ENCODE measurements at regions not wholly inside any gene's neighbourhood (a gene's known extent, or its start where the extent isn't known, plus 50 kb on each side); places are given as distances from the start of the nearest gene placed in this dataset.
A peak's percentile ranks its signal among the peaks of the same experiment; 100 is the strongest.

- CTCF ChIA-PET, result interaction anchor here (0.6 to 2.3 kb wide), 52 partner anchors 10 to 1759 kb away, joined by 3 to 38 read pairs (median 4); no protein-coding TSS in a partner anchor
- H3K4me3 ChIP-seq (ENCODE audit: low read depth in 2 of 2, low read length in 1 of 2), result no peak overlapping the region; a peak in 1 of 4 replicates
- WGBS (ENCODE audit: low lambda C conversion rate), result 44% methylated on average over 14 of the region's 14 CpGs
- no peaks in the 10 kb centered on the region for H3K27me3 ChIP-seq (ENCODE audit: insufficient read depth)
- H2AFZ ChIP-seq (ENCODE audit: low read depth), result no peak overlapping the region
- peaks cover 3 to 8% of the 10 kb centered on the region in 2 experiments; a peak in 2 of 4 replicates for H3K4me1 ChIP-seq (ENCODE audit: control insufficient read depth in 1 of 2, insufficient read depth in 2 of 2, low read depth in 1 of 2, low read length in 1 of 2)
- H3K9ac ChIP-seq, result no peak overlapping the region
- H4K20me1 ChIP-seq (ENCODE audit: insufficient read depth), result no peaks in the 10 kb centered on the region
- H3K79me2 ChIP-seq (ENCODE audit: insufficient read depth), result no peaks in the 10 kb centered on the region
- H3K36me3 ChIP-seq (replicated peaks in 1 of 2; ENCODE audit: control insufficient read depth in 1 of 2, insufficient read depth in 2 of 2, low read length in 1 of 2), result no peaks in the 10 kb centered on the region
- no peak overlapping the region for H3K4me2 ChIP-seq
- DNase-seq, result peak; percentile 53
- H3K9me2 ChIP-seq, result no peaks in the 10 kb centered on the region
- no peaks in the 10 kb centered on the region for H3K9me3 ChIP-seq
- H3F3A ChIP-seq (replicated peaks; ENCODE audit: insufficient read depth), result no peaks in the 10 kb centered on the region
- POLR2A ChIA-PET, result no interaction called here
- no peak overlapping the region for H3K27ac ChIP-seq (ENCODE audit: low read depth in 2 of 2, low read length in 1 of 2)
- no peak for TF ChIP-seq SIN3A (IDR thresholded peaks at IDR 0.05; ENCODE audit: borderline replicate concordance, low read depth, low read length)
- no peak for TF ChIP-seq PBX3 (IDR thresholded peaks at IDR 0.05)
- no peak for TF ChIP-seq REST (IDR thresholded peaks at IDR 0.05; ENCODE audit: low read depth, low read length)
- TF ChIP-seq TEAD4 (IDR thresholded peaks at IDR 0.05; ENCODE audit: borderline replicate concordance, insufficient read depth), result no peak
- TF ChIP-seq GABPA (IDR thresholded peaks at IDR 0.05; ENCODE audit: low read depth), result no peak
- peak; percentile 95 for TF ChIP-seq RAD21 (IDR thresholded peaks at IDR 0.05; ENCODE audit: low read length)
- TF ChIP-seq SMC3 (IDR thresholded peaks at IDR 0.05; ENCODE audit: low read depth, low read length), result peak; percentile 73
- TF ChIP-seq MAX (IDR thresholded peaks at IDR 0.05; ENCODE audit: low read depth), result no peak
- TF ChIP-seq MEF2A (IDR thresholded peaks at IDR 0.05; ENCODE audit: borderline replicate concordance, low read depth), result no peak
- no peak for TF ChIP-seq GATA2 (CRISPR knock-in tag; IDR thresholded peaks at IDR 0.05)
- no peak for TF ChIP-seq ZBTB33 (IDR thresholded peaks at IDR 0.05; ENCODE audit: borderline replicate concordance, low read depth)
- no peak for TF ChIP-seq NFIC (IDR thresholded peaks at IDR 0.05; ENCODE audit: borderline replicate concordance)
- TF ChIP-seq YY1 (IDR thresholded peaks at IDR 0.05; ENCODE audit: low read depth), result no peak
- TF ChIP-seq MXI1 (IDR thresholded peaks at IDR 0.05; ENCODE audit: low read depth, low read length), result peak; percentile 23; the same call in 1 of the 2 replicates
- no peak for TF ChIP-seq POLR2AphosphoS5 (IDR thresholded peaks at IDR 0.05; ENCODE audit: low read depth, low read length)
- TF ChIP-seq RFX5 (IDR thresholded peaks at IDR 0.05; ENCODE audit: low read length), result peak; percentile 63; the same call in 1 of the 2 replicates
- TF ChIP-seq TAF1 (IDR thresholded peaks at IDR 0.05; ENCODE audit: borderline replicate concordance, low read depth, low read length), result no peak
- no peak for TF ChIP-seq NRF1 (IDR thresholded peaks at IDR 0.05; ENCODE audit: low read depth, low read length)
- TF ChIP-seq CTCF (IDR thresholded peaks at IDR 0.05), result peak; percentile 84
- TF ChIP-seq ELF1 (IDR thresholded peaks at IDR 0.05), result no peak
- 0 out of 2 replicates have a peak, but pooled peaks have one; percentile 18 for TF ChIP-seq RCOR1 (IDR thresholded peaks at IDR 0.05; ENCODE audit: low read length)
- TF ChIP-seq FOXJ3 (CRISPR knock-in tag; IDR thresholded peaks at IDR 0.05), result no peak
- TF ChIP-seq FOXM1 (IDR thresholded peaks at IDR 0.05; ENCODE audit: low read depth), result no peak
- peak; percentile 21 for TF ChIP-seq CHD2 (IDR thresholded peaks at IDR 0.05; ENCODE audit: low read length, partially characterized antibody)
- TF ChIP-seq EP300 (IDR thresholded peaks at IDR 0.05; ENCODE audit: borderline replicate concordance in 1 of 2, low read depth in 1 of 2, low read length in 1 of 2), result no peak
- TF ChIP-seq RXRA (IDR thresholded peaks at IDR 0.05; ENCODE audit: borderline replicate concordance, low read depth), result no peak
- TF ChIP-seq JUND (IDR thresholded peaks at IDR 0.05), result no peak
These were observed 423.8 kb upstream of the MEX3C start for GRCh38 chr18:51621113-51621863.

All from SK-N-SH (cell line).